Prostate gland (tissue), 2 donors: ENCODE measurements at regions not wholly inside any gene's neighbourhood (a gene's known extent, or its start where the extent isn't known, plus 50 kb on each side); places are given as distances from the start of the nearest gene placed in this dataset.

Experiments
- POLR2AphosphoS5 ChIP-seq: sonication (generic); formaldehyde crosslinking; IDR thresholded peaks from one replicate; pipeline ENCODE4 v1.6.1; 2017; ENCODE audit warnings: antibody characterized with exemption
- TF ChIP-seq, protein P1 (sequence below), 4 experiments: fragments of 200-600 bp in 2 of 4; fragments of 450-650 bp in 2 of 4; sonication (generic) in 2 of 4; IDR thresholded peaks; 1 replicate in 3 of 4; 2 replicates in 1 of 4; pipeline ENCODE4 v1.5.1; 2016 to 2019; ENCODE audit warnings: antibody characterized with exemption in 4 of 4, mild to moderate bottlenecking in 2 of 4, moderate library complexity in 2 of 4

DNA sequence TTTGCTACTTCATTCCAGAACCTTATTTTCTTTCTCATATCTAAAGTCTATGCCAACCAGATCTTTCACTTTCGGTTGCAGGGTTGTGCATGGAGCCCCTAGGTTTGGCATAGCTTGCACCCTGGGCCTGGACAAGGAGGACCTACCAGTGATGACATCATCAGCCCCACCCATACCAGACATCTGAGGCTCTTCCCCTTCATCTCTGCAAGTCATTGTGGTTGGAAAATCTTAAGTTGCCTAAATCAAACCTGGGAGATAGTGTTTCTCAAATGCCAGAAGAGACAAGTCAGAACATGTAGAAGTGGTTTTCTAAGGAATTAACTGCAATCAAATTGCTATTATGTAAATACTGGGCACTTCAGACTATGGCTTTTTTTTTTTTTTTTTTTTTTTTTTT is 363.3 kb downstream of the ZNF516 start:
- TF ChIP-seq POLR2AphosphoS5, result no peak
- TF ChIP-seq, protein P1, sequence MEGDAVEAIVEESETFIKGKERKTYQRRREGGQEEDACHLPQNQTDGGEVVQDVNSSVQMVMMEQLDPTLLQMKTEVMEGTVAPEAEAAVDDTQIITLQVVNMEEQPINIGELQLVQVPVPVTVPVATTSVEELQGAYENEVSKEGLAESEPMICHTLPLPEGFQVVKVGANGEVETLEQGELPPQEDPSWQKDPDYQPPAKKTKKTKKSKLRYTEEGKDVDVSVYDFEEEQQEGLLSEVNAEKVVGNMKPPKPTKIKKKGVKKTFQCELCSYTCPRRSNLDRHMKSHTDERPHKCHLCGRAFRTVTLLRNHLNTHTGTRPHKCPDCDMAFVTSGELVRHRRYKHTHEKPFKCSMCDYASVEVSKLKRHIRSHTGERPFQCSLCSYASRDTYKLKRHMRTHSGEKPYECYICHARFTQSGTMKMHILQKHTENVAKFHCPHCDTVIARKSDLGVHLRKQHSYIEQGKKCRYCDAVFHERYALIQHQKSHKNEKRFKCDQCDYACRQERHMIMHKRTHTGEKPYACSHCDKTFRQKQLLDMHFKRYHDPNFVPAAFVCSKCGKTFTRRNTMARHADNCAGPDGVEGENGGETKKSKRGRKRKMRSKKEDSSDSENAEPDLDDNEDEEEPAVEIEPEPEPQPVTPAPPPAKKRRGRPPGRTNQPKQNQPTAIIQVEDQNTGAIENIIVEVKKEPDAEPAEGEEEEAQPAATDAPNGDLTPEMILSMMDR (IDR thresholded peaks at IDR 0.05), result no peak
